Naive B cell (primary cell): ENCODE measurements at regions not wholly inside any gene's neighbourhood (a gene's known extent, or its start where the extent isn't known, plus 50 kb on each side); places are given as distances from the start of the nearest gene placed in this dataset.
"Not testable (repeated sequence)": the region's sequence is repeated elsewhere in the genome, so short reads cannot be mapped to it uniquely, and the experiment has no call there.

Experiments
- ATAC-seq, 2 donors: fragments of 150-1000 bp; cut with Tn5 transposase; 2 replicates each; pipeline ENCODE4 v1.10.0; 2021; ENCODE audit warnings: low read depth in 2 of 2, mild to moderate bottlenecking in 2 of 2, moderate library complexity in 2 of 2
- DNase-seq: peaks from one replicate; pipeline ENCODE4 v3.0.0; 2022
- H3K27ac Mint-ChIP-seq, 6 donors: one replicate each; pipeline ENCODE4 v1.8.0; 2020 to 2022; ENCODE audit warnings: mild to moderate bottlenecking in 6 of 6, mixed read lengths in 6 of 6, moderate library complexity in 5 of 6, inconsistent platforms in 2 of 6
- H3K27me3 Mint-ChIP-seq, 3 donors: one replicate each; pipeline ENCODE4 v1.8.0; 2021 to 2022; ENCODE audit warnings: mixed read lengths in 3 of 3, mild to moderate bottlenecking in 1 of 3
- H3K36me3 Mint-ChIP-seq, 2 donors: one replicate each; pipeline ENCODE4 v1.8.0; 2020 to 2022; ENCODE audit warnings: mixed read lengths in 2 of 2, inconsistent platforms in 1 of 2, mild to moderate bottlenecking in 1 of 2
- H3K4me1 Mint-ChIP-seq, 3 donors: one replicate each; pipeline ENCODE4 v1.8.0; 2020 to 2022; ENCODE audit warnings: mixed read lengths in 3 of 3, inconsistent platforms in 1 of 3, mild to moderate bottlenecking in 1 of 3, moderate library complexity in 1 of 3
- H3K4me3 Mint-ChIP-seq, 8 donors: one replicate each; pipeline ENCODE4 v1.8.0; 2020 to 2022; ENCODE audit warnings: mild to moderate bottlenecking in 8 of 8, mixed read lengths in 8 of 8, moderate library complexity in 8 of 8, inconsistent platforms in 2 of 8
- H3K9me3 Mint-ChIP-seq, 7 donors: one replicate each; pipeline ENCODE4 v1.8.0; 2020 to 2022; ENCODE audit warnings: mixed read lengths in 7 of 7, mild to moderate bottlenecking in 5 of 7, inconsistent platforms in 2 of 7, moderate library complexity in 1 of 7

DNA sequence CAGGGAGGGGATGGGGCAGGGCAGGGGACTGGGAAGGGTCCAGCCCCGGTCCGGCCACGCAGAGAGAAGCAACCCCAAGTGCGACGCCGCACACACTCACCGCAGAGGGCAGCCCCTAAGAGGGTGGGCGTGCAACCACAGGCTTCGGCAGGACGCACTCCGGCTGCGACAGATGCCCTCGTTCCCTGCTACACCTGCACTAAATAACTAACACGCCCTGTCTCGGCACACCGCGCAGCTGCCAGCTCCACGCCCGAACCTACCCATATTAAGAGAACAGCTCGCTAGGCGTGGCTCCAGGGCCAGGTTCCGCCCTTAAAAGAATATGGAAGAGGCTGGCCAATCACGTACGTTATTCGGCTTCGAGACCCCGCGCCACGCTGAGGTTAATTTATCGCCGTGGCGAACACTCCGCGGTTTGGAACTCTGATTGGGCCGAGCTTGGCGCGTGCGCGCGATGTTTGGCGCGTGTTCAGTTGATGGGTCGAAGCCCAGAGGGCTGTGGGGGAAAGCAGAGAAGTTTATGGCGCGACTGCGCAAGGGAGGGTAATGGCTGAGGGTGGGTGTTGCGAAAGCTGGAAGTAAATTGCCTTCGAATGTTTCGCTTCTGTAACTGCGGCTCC lies 91.1 kb downstream of the OR13A1 start:
- DNase-seq (no peak), ATAC-seq (no peak)
- Mint-ChIP-seq H3K36me3 (peaks cover 2 to 6% of the 10 kb centered on the region in 2 donors), H3K27me3 (peaks cover 15 to 30% (median 16%) of the 10 kb centered on the region in 3 donors), H3K9me3 (peaks cover 3 to 6% (median 5%) of the 10 kb centered on the region in 7 donors), H3K4me1 (no peaks in the 10 kb centered on the region), H3K27ac (no peak overlapping the region), H3K4me3 (no peak overlapping the region)

DNA sequence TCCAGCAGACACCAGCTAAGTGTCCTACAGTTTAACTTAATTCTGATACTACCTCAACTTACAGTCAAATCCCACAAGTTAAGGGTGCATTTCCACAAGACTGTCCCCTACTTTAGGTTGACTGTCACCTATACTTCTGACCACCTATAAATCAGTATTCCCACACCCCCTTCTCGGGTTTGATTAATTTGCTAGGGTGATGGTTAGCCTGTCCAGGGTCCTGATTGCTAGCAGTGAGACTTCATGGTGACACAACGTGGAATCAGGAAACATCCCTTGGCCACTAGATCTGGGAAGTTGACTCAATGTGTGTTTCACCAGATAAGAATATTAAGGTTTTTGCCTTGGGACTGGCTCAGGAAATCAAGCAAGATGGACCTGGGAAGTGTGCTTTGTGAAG lies 88.4 kb downstream of the OR13A1 start:
- ATAC-seq (no peak), DNase-seq (no peak)
- Mint-ChIP-seq H3K27me3 (peaks cover 16 to 36% (median 24%) of the 10 kb centered on the region in 3 donors), H3K9me3 (peaks cover 12 to 20% (median 17%) of the 10 kb centered on the region in 7 donors), H3K4me3 (no peak overlapping the region), H3K27ac (no peak overlapping the region), H3K36me3 (peaks cover 4 to 19% of the 10 kb centered on the region in 2 donors), H3K4me1 (no peaks in the 10 kb centered on the region)

DNA sequence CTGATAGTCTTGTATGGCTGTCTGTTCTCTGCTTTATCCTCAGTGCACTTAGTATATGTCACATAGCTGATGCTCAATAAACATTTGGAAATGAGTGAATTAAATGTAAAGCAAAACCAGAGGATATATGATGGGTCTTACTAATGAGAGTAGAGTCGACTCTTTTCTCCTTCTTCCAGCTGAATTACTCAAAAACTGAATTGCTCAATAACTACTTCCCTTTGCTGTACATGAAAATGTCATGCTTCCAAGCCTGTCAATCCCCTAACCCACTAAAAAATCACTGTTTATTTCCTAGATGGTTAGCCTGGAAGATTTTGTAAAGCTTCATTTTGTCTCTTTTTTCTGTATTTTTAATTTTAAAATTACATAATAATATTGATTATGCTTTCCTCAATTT lies 88.0 kb downstream of the OR13A1 start:
- ATAC-seq = no peak
- H3K4me1 Mint-ChIP-seq = no peaks in the 10 kb centered on the region

GRCh38 chr10:45229823-45230222 lies 85.6 kb downstream of the OR13A1 start:
- ATAC-seq (no peak), DNase-seq (no peak)
- no peaks in the 10 kb centered on the region for H3K4me1 Mint-ChIP-seq
- peaks cover 16 to 35% (median 24%) of the 10 kb centered on the region in 3 donors for H3K27me3 Mint-ChIP-seq
- no peak overlapping the region for H3K27ac Mint-ChIP-seq
- H3K36me3 Mint-ChIP-seq = peaks cover 4 to 19% of the 10 kb centered on the region in 2 donors
- H3K4me3 Mint-ChIP-seq = no peak overlapping the region
- H3K9me3 Mint-ChIP-seq = peaks cover 12 to 20% (median 17%) of the 10 kb centered on the region in 7 donors

More for the DNA sequence above, 88.0 kb downstream of the OR13A1 start:
- no peak overlapping the region for H3K4me3 Mint-ChIP-seq
- peaks cover 16 to 36% (median 24%) of the 10 kb centered on the region in 3 donors for H3K27me3 Mint-ChIP-seq
- no peak overlapping the region for H3K27ac Mint-ChIP-seq
- H3K9me3 Mint-ChIP-seq = peaks cover 12 to 20% (median 17%) of the 10 kb centered on the region in 7 donors
- DNase-seq = no peak
- H3K36me3 Mint-ChIP-seq = peaks cover 4 to 19% of the 10 kb centered on the region in 2 donors

DNA sequence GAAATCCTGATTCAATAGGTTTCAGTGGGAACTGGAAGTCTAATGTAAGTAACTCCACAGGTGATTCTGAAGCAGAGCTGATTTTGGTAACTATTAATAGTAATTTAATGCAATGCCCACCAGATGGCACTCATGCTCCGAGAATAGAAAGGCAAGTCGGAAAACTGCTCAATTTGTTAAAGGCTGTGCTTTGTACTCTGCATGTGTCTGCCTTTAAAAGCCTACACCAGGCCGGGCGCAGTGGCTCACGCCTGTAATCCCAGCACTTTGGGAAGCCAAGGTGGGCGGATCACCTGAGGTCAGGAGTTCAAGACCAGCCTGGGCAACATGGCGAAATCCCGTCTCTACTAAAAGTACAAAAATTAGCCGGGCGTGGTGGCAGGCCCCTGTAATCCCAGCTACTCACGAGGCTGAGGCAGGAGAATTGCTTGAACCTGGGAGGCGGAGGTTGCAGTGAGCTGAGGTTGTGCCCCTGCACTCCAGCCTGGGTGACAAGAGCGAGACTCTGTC lies 80.1 kb downstream of the OR13A1 start:
- DNase-seq = peak; percentile 54
- H3K27me3 Mint-ChIP-seq, H3K4me1 Mint-ChIP-seq, H3K27ac Mint-ChIP-seq, H3K9me3 Mint-ChIP-seq, H3K36me3 Mint-ChIP-seq: not testable (repeated sequence)
- peak; percentile 42 to 43 for ATAC-seq
- H3K4me3 Mint-ChIP-seq = peak overlapping the region in 1 of 8 donors; percentile 37

- peak overlapping the region in 1 of 8 donors; percentile 37 for H3K4me3 Mint-ChIP-seq
- no peaks in the 10 kb centered on the region for H3K9me3 Mint-ChIP-seq
- H3K36me3 Mint-ChIP-seq = no peaks in the 10 kb centered on the region
- H3K27me3 Mint-ChIP-seq = peaks cover 0 to 5% (median 4%) of the 10 kb centered on the region in 3 donors
- peak overlapping the region in 1 of 6 donors; percentile 54 for H3K27ac Mint-ChIP-seq
- no peaks in the 10 kb centered on the region for H3K4me1 Mint-ChIP-seq
- DNase-seq (no peak), ATAC-seq (no peak)
Observed at GRCh38 chr10:45235798-45236220, 79.6 kb downstream of the OR13A1 start.

GRCh38 chr10:45238896-45239295 lies 76.5 kb downstream of the OR13A1 start:
- Mint-ChIP-seq H3K4me1 (no peaks in the 10 kb centered on the region), H3K36me3 (no peaks in the 10 kb centered on the region), H3K27me3 (peaks cover 0 to 5% (median under 1%) of the 10 kb centered on the region in 3 donors), H3K9me3 (no peaks in the 10 kb centered on the region), H3K27ac (peak overlapping the region in 1 of 6 donors; percentile 81), H3K4me3 (no peak overlapping the region)
- no peak for DNase-seq
- ATAC-seq = no peak

DNA sequence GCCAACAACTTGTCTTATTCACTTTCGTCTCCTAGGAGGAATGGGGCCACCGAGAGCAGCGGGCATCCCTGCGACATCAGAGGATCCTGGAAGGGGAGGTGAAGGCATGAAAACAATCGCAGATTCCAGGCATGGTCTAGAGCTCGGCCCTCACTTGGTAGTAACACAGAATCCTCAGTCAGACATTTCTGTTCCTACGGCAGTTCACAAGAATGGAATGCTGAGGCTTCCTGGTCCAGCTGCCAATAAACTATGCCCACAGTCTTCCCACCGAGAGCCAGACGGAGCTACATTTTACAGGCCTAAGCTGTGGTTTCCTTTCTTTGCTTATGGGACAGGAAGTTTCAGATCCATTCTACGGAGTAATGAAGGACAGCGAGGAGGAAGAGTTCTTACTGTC lies 75.8 kb downstream of the OR13A1 start:
- H3K4me1 Mint-ChIP-seq = no peaks in the 10 kb centered on the region
- peaks cover 0 to 5% (median 0%) of the 10 kb centered on the region in 3 donors for H3K27me3 Mint-ChIP-seq
- no peaks in the 10 kb centered on the region for H3K9me3 Mint-ChIP-seq
- no peak overlapping the region for H3K4me3 Mint-ChIP-seq
- peak overlapping the region in 3 of 6 donors; percentile 39 to 73 (median 64) for H3K27ac Mint-ChIP-seq
- ATAC-seq = no peak
- no peak for DNase-seq
- no peaks in the 10 kb centered on the region for H3K36me3 Mint-ChIP-seq

DNA sequence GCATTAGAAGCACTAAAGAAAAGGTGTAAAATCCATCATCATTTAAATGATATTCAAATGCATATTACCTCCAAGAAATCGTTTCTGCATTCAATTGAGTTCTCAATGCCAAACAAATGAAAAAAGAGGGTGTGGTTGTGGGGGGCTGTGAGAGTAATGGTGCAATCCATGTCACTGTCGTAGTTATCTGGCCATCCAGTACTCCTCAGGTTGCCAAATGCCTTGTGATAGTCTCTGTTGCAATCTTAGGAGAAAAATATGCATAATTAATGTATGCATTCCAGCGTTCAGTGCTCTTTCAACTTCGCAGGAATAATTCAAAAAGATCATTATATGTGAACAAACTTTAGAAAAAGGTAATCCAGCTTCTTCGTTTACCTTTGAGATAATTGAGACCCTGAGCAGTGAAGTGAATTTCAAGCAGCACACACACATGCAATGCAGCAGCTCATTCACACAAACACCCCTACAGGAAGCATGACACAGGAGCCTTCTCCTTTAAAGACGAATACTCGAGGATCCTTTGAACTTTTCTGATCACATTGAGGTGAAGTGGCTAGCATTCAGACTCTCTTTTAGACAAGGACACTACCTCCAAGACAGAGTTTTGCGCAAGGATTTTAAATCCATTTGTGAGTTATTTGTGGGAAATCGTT lies 73.4 kb downstream of the OR13A1 start:
- Mint-ChIP-seq H3K4me1 (no peaks in the 10 kb centered on the region), H3K27me3 (no peaks in the 10 kb centered on the region), H3K27ac (no peak overlapping the region), H3K4me3 (no peak overlapping the region), H3K36me3 (no peaks in the 10 kb centered on the region), H3K9me3 (no peaks in the 10 kb centered on the region)
- no peak for ATAC-seq
- no peak for DNase-seq

DNA sequence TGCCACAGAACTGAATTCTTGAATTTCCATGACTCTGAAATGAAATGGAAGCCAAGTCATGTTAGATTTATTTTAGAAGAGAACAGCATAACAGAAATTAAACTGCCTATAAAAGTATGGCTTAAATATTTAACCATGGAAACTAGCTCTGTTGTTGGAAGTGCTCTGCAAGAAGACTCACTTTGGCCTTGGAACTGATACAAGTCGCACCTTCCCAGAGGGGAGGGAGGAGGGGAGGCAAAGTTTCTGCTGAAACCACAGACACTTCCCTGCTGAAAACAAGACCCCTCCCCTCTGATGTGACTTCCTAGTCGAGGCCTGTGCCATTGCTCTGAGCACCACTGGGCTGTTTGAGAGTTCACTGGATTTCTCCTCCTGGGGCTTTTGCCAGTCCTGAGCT lies 72.1 kb downstream of the OR13A1 start:
- Mint-ChIP-seq H3K9me3 (no peaks in the 10 kb centered on the region), H3K27ac (no peak overlapping the region), H3K36me3 (no peaks in the 10 kb centered on the region), H3K4me3 (no peak overlapping the region), H3K27me3 (no peaks in the 10 kb centered on the region), H3K4me1 (no peaks in the 10 kb centered on the region)
- DNase-seq (no peak), ATAC-seq (no peak)

GRCh38 chr10:45246522-45246921 lies 68.9 kb downstream of the OR13A1 start:
- H3K4me3 Mint-ChIP-seq = no peak overlapping the region
- H3K27me3 Mint-ChIP-seq = peaks cover 0 to 9% (median 9%) of the 10 kb centered on the region in 3 donors
- ATAC-seq = no peak
- peaks cover 11 to 15% (median 12%) of the 10 kb centered on the region in 3 donors for H3K4me1 Mint-ChIP-seq
- no peaks in the 10 kb centered on the region for H3K36me3 Mint-ChIP-seq
- H3K27ac Mint-ChIP-seq = peak overlapping the region in 1 of 6 donors; percentile 28
- DNase-seq = no peak
- peaks cover 0 to 3% (median 0%) of the 10 kb centered on the region in 7 donors for H3K9me3 Mint-ChIP-seq

DNA sequence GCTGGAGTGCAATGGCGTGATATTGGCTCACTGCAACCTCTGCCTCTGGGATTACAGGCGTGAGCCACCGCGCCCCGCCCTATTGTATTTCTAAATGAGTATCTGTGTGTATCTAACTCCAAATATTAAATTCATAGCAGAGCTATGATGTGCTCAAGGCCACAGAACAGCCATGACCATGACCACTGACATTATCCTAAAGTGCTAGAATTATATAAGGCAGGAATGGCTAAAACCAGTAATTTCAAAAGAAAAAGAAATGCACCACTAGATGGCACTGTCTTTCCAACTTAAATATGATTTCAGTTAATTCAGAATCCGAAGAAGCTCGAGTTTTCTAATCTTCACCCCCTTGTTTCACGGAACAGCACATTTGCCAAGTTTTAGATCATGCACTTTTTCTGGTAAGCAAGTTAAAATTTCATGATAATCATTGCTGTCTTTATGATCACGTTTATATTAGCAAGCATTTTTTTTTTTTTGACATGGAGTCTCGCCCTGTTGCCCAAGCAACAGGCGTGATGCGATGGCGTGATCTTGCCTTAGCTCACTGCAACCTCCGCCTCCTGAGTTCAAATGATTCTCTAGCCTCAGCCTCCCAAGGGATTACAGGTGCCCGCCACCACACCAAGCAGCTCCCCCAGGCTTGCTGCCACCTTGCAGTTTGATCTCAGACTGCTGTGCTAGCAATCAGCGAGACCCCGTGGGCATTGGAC lies 65.3 kb downstream of the OR13A1 start:
- peak overlapping the region in 5 of 6 donors; percentile 4 to 64 (median 19) for H3K27ac Mint-ChIP-seq
- H3K9me3 Mint-ChIP-seq = peaks cover 0 to 3% (median 0%) of the 10 kb centered on the region in 7 donors
- H3K4me1 Mint-ChIP-seq = peaks cover 18 to 27% (median 18%) of the 10 kb centered on the region in 3 donors
- H3K4me3 Mint-ChIP-seq = peak overlapping the region; percentile 65 to 88 (median 72)
- peaks cover 0 to 9% (median 9%) of the 10 kb centered on the region in 3 donors for H3K27me3 Mint-ChIP-seq
- DNase-seq (peak; percentile 59), ATAC-seq (peak; percentile 77 to 80)
- H3K36me3 Mint-ChIP-seq = no peaks in the 10 kb centered on the region

DNA sequence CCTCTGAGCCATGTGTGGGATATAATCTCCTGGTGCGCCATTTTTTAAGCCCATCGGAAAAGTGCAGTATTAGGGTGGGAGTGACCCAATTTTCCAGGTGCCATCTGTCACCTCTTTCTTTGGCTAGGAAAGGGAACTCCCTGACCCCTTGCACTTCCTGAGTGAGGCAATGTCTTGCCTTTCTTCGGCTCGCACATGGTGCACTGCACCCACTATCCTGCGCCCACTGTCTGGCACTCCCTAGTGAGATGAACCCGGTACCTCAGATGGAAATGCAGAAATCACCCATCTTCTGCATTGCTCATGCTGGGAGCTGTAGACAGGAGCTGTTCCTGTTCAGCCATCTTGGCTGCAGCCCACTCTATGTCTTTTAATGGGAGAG lies 64.7 kb downstream of the OR13A1 start:
- Mint-ChIP-seq H3K4me1 (peaks cover 18 to 27% (median 18%) of the 10 kb centered on the region in 3 donors), H3K4me3 (peak overlapping the region; percentile 65 to 88 (median 72)), H3K27ac (peak overlapping the region in 2 of 6 donors; percentile 19 to 64)
- not testable (repeated sequence) for ATAC-seq, H3K9me3 Mint-ChIP-seq, H3K36me3 Mint-ChIP-seq, H3K27me3 Mint-ChIP-seq
- peak; percentile 1 for DNase-seq
